Activated CD8-positive, alpha-beta T cell treated with anti-CD3 and anti-CD28 coated beads for 36 hours (primary cell): ENCODE measurements at regions not wholly inside any gene's neighbourhood (a gene's known extent, or its start where the extent isn't known, plus 50 kb on each side); places are given as distances from the start of the nearest gene placed in this dataset.

Experiments
- ATAC-seq: fragments of 200-7000 bp; cut with Tn5 transposase; one replicate; pipeline ENCODE4 v1.10.0; 2021; ENCODE audit warnings: mild to moderate bottlenecking, moderate library complexity
- CTCF ChIA-PET: fragments of 350-600 bp; sonication (Branson Sonifier 250); formaldehyde crosslinking; loops from one replicate; lab custom pipeline; 2021; ENCODE audit warnings: antibody characterized with exemption; lab: Charles Lee
- POLR2A ChIA-PET: fragments of 350-600 bp; sonication (Branson Sonifier 250); formaldehyde crosslinking; loops from one replicate; lab custom pipeline; 2021; ENCODE audit warnings: antibody characterized with exemption; lab: Charles Lee
- DNase-seq: peaks from one replicate; pipeline ENCODE4 v3.0.0-alpha.2; 2020
- H3K27ac Mint-ChIP-seq: one replicate; pipeline ENCODE4 v1.8.0; 2021; ENCODE audit warnings: mild to moderate bottlenecking, mixed read lengths
- H3K27me3 Mint-ChIP-seq: one replicate; pipeline ENCODE4 v1.8.0; 2021; ENCODE audit warnings: mixed read lengths
- H3K36me3 Mint-ChIP-seq: one replicate; pipeline ENCODE4 v1.8.0; 2021; ENCODE audit warnings: low read depth, mixed read lengths
- H3K4me1 Mint-ChIP-seq: one replicate; pipeline ENCODE4 v1.8.0; 2021; ENCODE audit warnings: low read depth, mixed read lengths
- H3K4me3 Mint-ChIP-seq: one replicate; pipeline ENCODE4 v1.8.0; 2021; ENCODE audit warnings: mild to moderate bottlenecking, moderate library complexity, mixed read lengths
- H3K9me3 Mint-ChIP-seq: one replicate; pipeline ENCODE4 v1.8.0; 2021; ENCODE audit warnings: mixed read lengths
- CTCF ChIP-seq: fragments of 200-600 bp; IDR thresholded peaks from one replicate; pipeline ENCODE4 v1.8.0; 2022; ENCODE audit warnings: antibody characterized with exemption, mild to moderate bottlenecking
- intact Hi-C: fragments of 100-400 bp; cut with micrococcal nuclease; formaldehyde crosslinking; loops from one replicate; pipeline ENCODE4 v1.10.0; 2022

GRCh38 chr7:130988443-130988842 is 254.4 kb upstream of the KLF14 start:
- no peak for TF ChIP-seq CTCF
- peak; percentile 60 for ATAC-seq
- CTCF ChIA-PET, result interaction anchor here (1.0 to 2.4 kb wide), 8 partner anchors 9 to 54 kb away, joined by 3 to 18 read pairs (median 4); no protein-coding TSS in a partner anchor
- POLR2A ChIA-PET, result interaction anchor here (0.6 to 2.3 kb wide), 8 partner anchors 8 to 76 kb away, joined by 3 to 9 read pairs (median 4); no protein-coding TSS in a partner anchor
- no peak overlapping the region for H3K4me3 Mint-ChIP-seq
- H3K27me3 Mint-ChIP-seq, result no peaks in the 10 kb centered on the region
- peaks cover 23% of the 10 kb centered on the region for H3K36me3 Mint-ChIP-seq
- peak overlapping the region; percentile 68 for H3K27ac Mint-ChIP-seq
- H3K9me3 Mint-ChIP-seq, result no peaks in the 10 kb centered on the region
- intact Hi-C loops, result no loop called here
- peaks cover 75% of the 10 kb centered on the region for H3K4me1 Mint-ChIP-seq
- no peak for DNase-seq

DNA sequence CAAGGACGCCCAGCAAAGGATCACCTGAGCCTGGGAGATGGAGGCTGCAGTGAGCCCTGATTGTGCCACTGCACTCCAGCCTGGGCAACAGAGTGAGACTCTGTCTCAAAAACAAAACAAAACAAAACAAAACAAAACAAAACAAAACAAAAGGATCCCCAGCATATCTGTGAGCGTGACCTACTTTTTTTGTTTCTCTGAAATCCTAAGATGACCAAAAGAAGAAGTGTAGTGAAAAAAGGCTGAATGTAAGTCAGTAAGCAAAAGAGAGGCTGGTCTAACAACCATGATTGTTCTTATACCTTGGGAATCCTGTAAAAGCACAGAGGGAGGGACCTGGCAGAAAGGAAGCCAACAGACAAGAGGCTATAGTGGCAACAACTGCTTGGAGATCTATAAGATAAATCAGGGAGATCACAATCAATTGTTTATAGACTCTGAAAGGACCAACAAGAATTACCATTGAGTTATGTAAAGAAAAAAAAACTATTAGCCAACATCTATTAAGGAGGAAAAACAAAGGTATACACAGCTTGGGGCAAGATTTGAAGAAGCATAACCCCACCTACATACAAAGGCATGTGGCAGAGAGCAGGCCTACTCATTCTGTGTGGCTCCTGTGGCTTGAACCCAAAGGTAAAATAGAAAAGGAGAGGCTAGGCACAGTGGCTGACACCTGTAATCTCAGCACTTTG is 255.2 kb upstream of the KLF14 start:
- Mint-ChIP-seq H3K4me1 (peaks cover 76% of the 10 kb centered on the region), H3K27ac (peak overlapping the region; percentile 85), H3K9me3 (no peaks in the 10 kb centered on the region), H3K27me3 (no peaks in the 10 kb centered on the region), H3K4me3 (no peak overlapping the region), H3K36me3 (peaks cover 25% of the 10 kb centered on the region)
- ChIA-PET POLR2A (interaction anchor here (1.0 to 2.3 kb wide), 7 partner anchors 8 to 49 kb away, joined by 3 to 9 read pairs (median 5); no protein-coding TSS in a partner anchor), CTCF (interaction anchor here (1.0 to 2.4 kb wide), 8 partner anchors 10 to 51 kb away, joined by 3 to 18 read pairs (median 4); no protein-coding TSS in a partner anchor)
- TF ChIP-seq CTCF, result no peak
- intact Hi-C loops, result no loop called here
- no peak for ATAC-seq
- no peak for DNase-seq

DNA sequence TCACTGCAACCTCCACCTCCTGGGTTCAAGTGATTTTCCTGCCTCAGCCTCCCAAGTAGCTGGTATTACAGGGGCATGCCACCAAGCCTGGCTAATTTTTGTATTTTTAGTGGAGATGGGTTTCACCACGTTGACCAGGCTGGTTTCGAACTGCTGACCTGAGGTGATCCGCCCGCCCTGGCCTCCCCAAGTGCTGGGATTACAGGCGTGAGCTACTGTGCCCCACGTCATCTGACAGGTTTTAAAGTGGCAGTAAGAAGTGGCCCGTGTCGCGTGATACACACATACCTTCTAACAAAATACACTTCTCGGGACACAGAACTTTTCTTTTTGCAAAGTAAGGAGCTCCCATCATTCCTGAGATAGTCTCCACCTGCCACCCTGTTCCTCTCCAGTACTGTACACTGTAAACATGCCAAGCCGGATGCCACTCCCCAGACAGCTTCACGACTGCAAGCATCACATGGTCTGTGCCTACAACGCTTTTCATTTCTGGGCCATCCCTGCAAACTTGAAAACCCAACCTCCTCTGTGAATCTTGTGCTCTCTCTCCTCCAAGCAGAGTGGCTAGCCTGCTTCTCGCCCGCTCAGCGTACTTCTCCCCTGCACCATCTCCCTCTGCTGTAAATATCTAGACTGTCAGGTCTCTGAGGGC is 256.3 kb upstream of the KLF14 start:
- intact Hi-C loops, result no loop called here
- Mint-ChIP-seq H3K27ac (peak overlapping the region; percentile 81), H3K27me3 (no peaks in the 10 kb centered on the region), H3K36me3 (peaks cover 18% of the 10 kb centered on the region), H3K4me1 (peaks cover 76% of the 10 kb centered on the region), H3K4me3 (no peak overlapping the region), H3K9me3 (no peaks in the 10 kb centered on the region)
- POLR2A ChIA-PET, result interaction anchor here (0.6 to 1.4 kb wide), 4 partner anchors 13 to 452 kb away, joined by 3 read pairs; no protein-coding TSS in a partner anchor
- TF ChIP-seq CTCF, result no peak
- CTCF ChIA-PET, result interaction anchor here (1.0 to 1.7 kb wide), 4 partner anchors 8 to 50 kb away, joined by 5 to 11 read pairs (median 6); no protein-coding TSS in a partner anchor
- DNase-seq (no peak), ATAC-seq (no peak)

DNA sequence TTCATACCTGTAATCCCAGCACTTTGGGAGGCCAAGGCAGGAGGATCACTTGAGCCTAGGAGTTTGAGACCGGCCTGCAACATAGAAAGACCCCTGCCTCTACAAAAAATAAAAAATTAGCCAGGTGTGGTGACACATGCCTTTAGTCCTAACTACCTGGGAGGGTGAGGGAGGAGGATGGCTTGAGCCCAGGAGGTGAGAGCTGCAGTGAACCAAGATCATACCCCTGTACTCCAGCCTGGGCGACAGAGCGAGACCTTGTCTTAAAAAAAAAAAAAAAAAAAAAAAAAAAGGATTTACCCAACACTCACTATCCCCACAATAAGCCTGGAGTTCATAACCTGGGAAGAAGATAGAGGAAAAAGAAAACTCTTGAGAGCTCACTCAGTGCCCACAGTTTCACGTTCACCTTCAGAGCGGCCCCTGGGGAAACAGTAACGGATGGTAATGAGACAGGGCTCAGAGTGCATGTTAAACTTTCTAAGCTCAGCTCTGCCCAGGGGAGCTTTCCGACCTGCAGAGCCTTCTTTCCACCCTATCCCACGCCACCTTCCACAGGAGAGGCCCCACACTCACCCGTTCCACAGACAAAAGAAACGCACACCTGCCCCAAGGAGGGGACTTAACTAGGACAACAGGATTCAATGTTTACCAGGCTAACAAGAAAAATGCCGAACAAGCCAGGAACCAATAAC is 259.8 kb upstream of the KLF14 start:
- POLR2A ChIA-PET, result interaction anchor here (0.6 to 1.2 kb wide), 4 partner anchors 12 to 42 kb away, joined by 3 to 4 read pairs (median 4); no protein-coding TSS in a partner anchor
- H3K9me3 Mint-ChIP-seq, result no peaks in the 10 kb centered on the region
- peak overlapping the region; percentile 85 for H3K27ac Mint-ChIP-seq
- intact Hi-C loops, result no loop called here
- no peak for ATAC-seq
- no peak for TF ChIP-seq CTCF
- CTCF ChIA-PET, result interaction anchor here (3.2 to 4.0 kb wide), 2 partner anchors 12 to 47 kb away, joined by 17 to 53 read pairs; no protein-coding TSS in a partner anchor
- H3K36me3 Mint-ChIP-seq, result peaks cover 16% of the 10 kb centered on the region
- no peaks in the 10 kb centered on the region for H3K27me3 Mint-ChIP-seq
- no peak overlapping the region for H3K4me3 Mint-ChIP-seq
- peaks cover 75% of the 10 kb centered on the region for H3K4me1 Mint-ChIP-seq
- DNase-seq, result no peak
